HCT116 (cell line): ENCODE measurements at regions not wholly inside any gene's neighbourhood (a gene's known extent, or its start where the extent isn't known, plus 50 kb on each side); places are given as distances from the start of the nearest gene placed in this dataset.

Source experiments
- ATAC-seq: fragments of 200-7000 bp; cut with Tn5 transposase; 2 replicates; pipeline ENCODE4 v1.9.1; 2020; ENCODE audit warnings: mild to moderate bottlenecking, moderate library complexity
- BruUV-seq: library from RNA; stranded (reverse); fragments of 400-500 nt; replicated peaks from 2 replicates; lab custom pipeline; 2021; lab: Mats Ljungman, UMichigan
- CTCF ChIA-PET: fragments of 300-600 bp; sonication (Branson Sonifier 250); formaldehyde crosslinking; loops from one replicate; lab custom pipeline; 2021; ENCODE audit warnings: antibody characterized with exemption; lab: Charles Lee
- POLR2A ChIA-PET: fragments of 300-600, 350-600 bp; sonication (Branson Sonifier 250); formaldehyde crosslinking; loops from one replicate; lab custom pipeline; 2021; ENCODE audit warnings: antibody characterized with exemption; lab: Charles Lee
- RAD21 ChIA-PET, 2 experiments: fragments of 300-600 bp; sonication (Branson Sonifier 250); formaldehyde crosslinking; loops; one replicate each; lab custom pipeline; 2023; ENCODE audit warnings: low total read pairs in 2 of 2; ENCODE audit not compliant: uncharacterized antibody in 2 of 2, unreplicated experiment in 2 of 2, low non-redundant PET in 1 of 2; lab: Charles Lee
- DNase-seq: peaks from one replicate; pipeline ENCODE4 v3.0.0-alpha.2; 2010; ENCODE audit warnings: low read depth, low spot score
- H2AFZ ChIP-seq: fragments of 200-600 bp; shearing (Covaris generic), sonication (generic); 2 replicates; pipeline ENCODE4 v1.6.1; 2017; ENCODE audit warnings: low read depth, mixed run types, mixed read lengths, antibody characterized with exemption, low read length; ENCODE audit not compliant: poor library complexity, severe bottlenecking
- H3K27ac ChIP-seq: 2 replicates; pipeline ENCODE4 v1.5.1; 2012; ENCODE audit warnings: low read depth, low read length
- H3K27me3 ChIP-seq: fragments of 200-600 bp; sonication (generic); 2 replicates; pipeline ENCODE4 v1.6.1; 2016; ENCODE audit warnings: mixed run types, low read length, mixed read lengths; ENCODE audit not compliant: insufficient read depth
- H3K36me3 ChIP-seq, 2 experiments: fragments of 200-500 bp in 1 of 2; fragments of 200-600 bp in 1 of 2; sonication (Bioruptor generic) in 1 of 2; sonication (generic) in 1 of 2; 2 replicates each; pipeline versions ENCODE4 v1.5.1 to v1.6.1; 2014 to 2016; ENCODE audit warnings: low read length in 2 of 2, inconsistent platforms in 1 of 2, mixed read lengths in 1 of 2, mixed run types in 1 of 2; ENCODE audit not compliant: insufficient read depth in 2 of 2, control insufficient read depth in 1 of 2
- H3K4me1 ChIP-seq, 2 experiments: fragments of 200-600 bp in 1 of 2; sonication (generic) in 1 of 2; 2 replicates each; pipeline versions ENCODE4 v1.5.1 to v1.6.1; 2012 to 2017; ENCODE audit warnings: low read length in 2 of 2, inconsistent platforms in 1 of 2, mild to moderate bottlenecking in 1 of 2, mixed read lengths in 1 of 2, mixed run types in 1 of 2, moderate library complexity in 1 of 2; ENCODE audit not compliant: insufficient read depth in 2 of 2, control insufficient read depth in 1 of 2
- H3K4me2 ChIP-seq: fragments of 200-600 bp; sonication (generic); 2 replicates; pipeline ENCODE4 v1.6.1; 2017; ENCODE audit warnings: mixed run types, low read length, mixed read lengths
- H3K4me3 ChIP-seq, 2 experiments: fragments of 200-600 bp in 1 of 2; sonication (generic) in 1 of 2; replicated peaks in 1 of 2; 2 replicates each; pipeline ENCODE4 v1.5.1; 2011 to 2016; ENCODE audit warnings: low read length in 2 of 2, control low read depth in 1 of 2, low read depth in 1 of 2, mild to moderate bottlenecking in 1 of 2, mixed read lengths in 1 of 2, mixed run types in 1 of 2
- H3K79me2 ChIP-seq: fragments of 200-600 bp; sonication (generic); 2 replicates; pipeline ENCODE4 v1.6.1; 2017; ENCODE audit warnings: mild to moderate bottlenecking, mixed run types, low read length, moderate library complexity, mixed read lengths; ENCODE audit not compliant: insufficient read depth
- H3K9ac ChIP-seq: fragments of 200-600 bp; sonication (generic); 2 replicates; pipeline ENCODE4 v1.6.1; 2016; ENCODE audit warnings: low read length, mixed read lengths
- H3K9me2 ChIP-seq: fragments of 200-600 bp; sonication (generic), shearing (Covaris generic); 2 replicates; pipeline ENCODE4 v1.6.1; 2017; ENCODE audit warnings: mixed run types, mild to moderate bottlenecking, moderate library complexity; ENCODE audit not compliant: insufficient read depth
- H3K9me3 ChIP-seq, 2 experiments: fragments of 200-500 bp in 1 of 2; fragments of 200-600 bp in 1 of 2; sonication (Bioruptor generic) in 1 of 2; sonication (generic) in 1 of 2; 2 replicates each; pipeline ENCODE4 v1.6.1; 2014 to 2017; ENCODE audit warnings: low read length in 2 of 2, mixed read lengths in 2 of 2, inconsistent platforms in 1 of 2, low read depth in 1 of 2, mild to moderate bottlenecking in 1 of 2, mixed run types in 1 of 2, moderate library complexity in 1 of 2; ENCODE audit not compliant: control insufficient read depth in 1 of 2, insufficient read depth in 1 of 2
- H4K20me1 ChIP-seq: fragments of 200-600 bp; sonication (generic), shearing (Covaris generic); 2 replicates; pipeline ENCODE4 v1.6.1; 2017; ENCODE audit warnings: mixed run types, mild to moderate bottlenecking, moderate library complexity; ENCODE audit not compliant: insufficient read depth
- ATF3 ChIP-seq: IDR thresholded peaks from 2 replicates; pipeline ENCODE4 v1.6.1; 2012
- CTCF ChIP-seq, 3 experiments: fragments of 200-600 bp in 1 of 3; sonication (generic) in 1 of 3; IDR thresholded peaks in 2 of 3; conservative IDR thresholded peaks in 1 of 3; 2 replicates each; pipeline ENCODE4 v1.5.1; 2012 to 2017; ENCODE audit warnings: low read depth in 2 of 3, low read length in 2 of 3, antibody characterized with exemption in 1 of 3, borderline replicate concordance in 1 of 3, control low read depth in 1 of 3, mild to moderate bottlenecking in 1 of 3, mixed read lengths in 1 of 3, mixed run types in 1 of 3, moderate library complexity in 1 of 3; ENCODE audit not compliant: insufficient read depth in 1 of 3
- EGR1 ChIP-seq: IDR thresholded peaks from 2 replicates; pipeline ENCODE4 v1.6.1; 2012; ENCODE audit warnings: low read depth
- EZH2phosphoT487 ChIP-seq: fragments of 200-600 bp; IDR thresholded peaks from 2 replicates; pipeline ENCODE4 v1.6.1; 2018; ENCODE audit warnings: antibody characterized with exemption, borderline replicate concordance
- FOSL1 ChIP-seq: IDR thresholded peaks from 2 replicates; pipeline ENCODE4 v1.6.1; 2012; ENCODE audit warnings: low read depth
- POLR2A ChIP-seq: IDR thresholded peaks from 2 replicates; pipeline ENCODE4 v1.7.0; 2011; ENCODE audit warnings: borderline replicate concordance; ENCODE audit not compliant: insufficient read depth, insufficient read length; ENCODE audit errors: extremely low read depth
- POLR2AphosphoS5 ChIP-seq: IDR thresholded peaks from 2 replicates; pipeline ENCODE4 v1.6.1; 2011; ENCODE audit warnings: mild to moderate bottlenecking, low read depth, low read length, moderate library complexity
- RAD21 ChIP-seq: IDR thresholded peaks from 2 replicates; pipeline ENCODE4 v1.6.1; 2012; ENCODE audit warnings: low read depth, mild to moderate bottlenecking
- REST ChIP-seq: IDR thresholded peaks from 2 replicates; pipeline ENCODE4 v1.6.1; 2012; ENCODE audit warnings: low read depth
- SP1 ChIP-seq: IDR thresholded peaks from 2 replicates; pipeline ENCODE4 v1.6.1; 2012; ENCODE audit warnings: low read depth
- ZBTB33 ChIP-seq: IDR thresholded peaks from 2 replicates; pipeline ENCODE4 v1.6.1; 2011; ENCODE audit warnings: mild to moderate bottlenecking, low read length, moderate library complexity; ENCODE audit not compliant: insufficient replicate concordance; ENCODE audit errors: extremely low read depth
- ZFX ChIP-seq: fragments of 450-650 bp; IDR thresholded peaks from 2 replicates; pipeline ENCODE4 v1.6.1; 2017
- ZNF274 ChIP-seq: fragments of 200-500 bp; sonication (Bioruptor generic); IDR thresholded peaks from 2 replicates; pipeline ENCODE4 v1.6.1; 2014; ENCODE audit warnings: mild to moderate bottlenecking, low read depth, low read length, inconsistent platforms
- intact Hi-C: fragments of 100-400 bp; cut with micrococcal nuclease; formaldehyde crosslinking; loops from 2 replicates; pipeline ENCODE4 v1.10.0; 2022

GRCh38 chr2:14330884-14331283 is 301.6 kb upstream of the LRATD1 start:
- ATAC-seq (no peak), DNase-seq (no peak)
- intact Hi-C loops = no loop called here
- Histone ChIP-seq H3K9me3 (peaks cover 9 to 19% of the 10 kb centered on the region in 2 experiments; a peak in 2 of 4 replicates), H3K9ac (no peak overlapping the region), H3K4me2 (no peak overlapping the region), H3K27ac (no peak overlapping the region), H3K79me2 (no peaks in the 10 kb centered on the region), H3K4me1 (no peaks in the 10 kb centered on the region), H3K9me2 (no peaks in the 10 kb centered on the region), H3K27me3 (no peaks in the 10 kb centered on the region), H3K4me3 (no peak overlapping the region), H4K20me1 (no peaks in the 10 kb centered on the region)
- POLR2A ChIA-PET = no interaction called here
- CTCF ChIA-PET = no interaction called here
- no TSS peak for BruUV-seq
- TF ChIP-seq POLR2A (no peak), ZFX (no peak), ZNF274 (no peak), EZH2phosphoT487 (no peak), ZBTB33 (no peak), SP1 (no peak), FOSL1 (no peak), REST (no peak), EGR1 (no peak), POLR2AphosphoS5 (no peak), RAD21 (no peak), ATF3 (no peak), CTCF (IDR thresholded peaks at IDR 0.05 in 2 of 3, conservative IDR thresholded peaks at IDR 0.05 in 1 of 3; ENCODE audit: borderline replicate concordance in 1 of 3, insufficient read depth in 1 of 3, low read depth in 2 of 3, low read length in 2 of 3) (no peak)
- TF ChIP-seq, all 23 proteins: peak for 0
- H2AFZ ChIP-seq = no peak overlapping the region
- RAD21 ChIA-PET = no interaction called here
- H3K36me3 ChIP-seq = no peaks in the 10 kb centered on the region
